Psoas muscle (tissue), 7 donors: ENCODE measurements at regions not wholly inside any gene's neighbourhood (a gene's known extent, or its start where the extent isn't known, plus 50 kb on each side); places are given as distances from the start of the nearest gene placed in this dataset.

Experiments used
- ATAC-seq, 4 donors: fragments of 200-7000 bp; cut with Tn5 transposase; one replicate each; pipeline ENCODE4 v1.9.1; 2020; ENCODE audit warnings: moderate library complexity in 3 of 4, mild to moderate bottlenecking in 2 of 4
- DNase-seq, 2 donors: peaks; one replicate each; pipeline ENCODE4 v3.0.0-alpha.2; 2020
- H3K27ac ChIP-seq: fragments of 200-600 bp; one replicate; pipeline ENCODE4 v1.8.0; 2022
- H3K27me3 ChIP-seq, 3 donors: fragments of 200-600 bp in 1 of 3; one replicate each; pipeline versions ENCODE4 v1.6.1 to v1.8.0; 2013 to 2022; ENCODE audit warnings: low read length in 2 of 3, mild to moderate bottlenecking in 2 of 3, moderate library complexity in 1 of 3; ENCODE audit not compliant: insufficient read depth in 3 of 3
- H3K36me3 ChIP-seq, 2 donors: fragments of 200-600 bp in 1 of 2; one replicate each; pipeline versions ENCODE4 v1.6.1 to v1.8.0; 2013 to 2022; ENCODE audit warnings: low read depth in 1 of 2, mild to moderate bottlenecking in 1 of 2, moderate library complexity in 1 of 2; ENCODE audit not compliant: insufficient read depth in 1 of 2
- H3K4me1 ChIP-seq: fragments of 200-600 bp; one replicate; pipeline ENCODE4 v1.8.0; 2022
- H3K4me3 ChIP-seq: fragments of 200-600 bp; one replicate; pipeline ENCODE4 v1.8.0; 2022; ENCODE audit warnings: mild to moderate bottlenecking
- H3K9me3 ChIP-seq: fragments of 200-600 bp; one replicate; pipeline ENCODE4 v1.8.0; 2022
- WGBS, 3 donors: extraction: QIAGEN DNeasy Blood & Tissue Kit; methylation state at CpG; one replicate each; pipeline versions ENCODE4 v1.1.6 to v1.1.7; 2013; 5-methylcytosine and 5-hydroxymethylcytosine counted together
- intact Hi-C, 2 donors: fragments of 100-400 bp; cut with DNase I; formaldehyde crosslinking; loops; one replicate each; pipeline versions ENCODE4 v1.11.0 to v1.14.2; 2022
- TF ChIP-seq, protein P1 (sequence below): fragments of 200-600 bp; IDR thresholded peaks from one replicate; pipeline ENCODE4 v1.8.0; 2022; ENCODE audit warnings: antibody characterized with exemption
- donor health status: healthy with polysubstance abuse.
- donor health status: DM: no; HTN: no; CAD: no; lungs with moderate emphysema.
- donor health status: Bipolar disorder and iron deficiency.
- donor health status: healthy.
- donor health status: DM: yes; HTN: yes; CAD: no.
- donor health status: DM: no; HTN: no; CAD: no.
- donor health status: DM: yes; HTN: yes; CAD: no.

DNA sequence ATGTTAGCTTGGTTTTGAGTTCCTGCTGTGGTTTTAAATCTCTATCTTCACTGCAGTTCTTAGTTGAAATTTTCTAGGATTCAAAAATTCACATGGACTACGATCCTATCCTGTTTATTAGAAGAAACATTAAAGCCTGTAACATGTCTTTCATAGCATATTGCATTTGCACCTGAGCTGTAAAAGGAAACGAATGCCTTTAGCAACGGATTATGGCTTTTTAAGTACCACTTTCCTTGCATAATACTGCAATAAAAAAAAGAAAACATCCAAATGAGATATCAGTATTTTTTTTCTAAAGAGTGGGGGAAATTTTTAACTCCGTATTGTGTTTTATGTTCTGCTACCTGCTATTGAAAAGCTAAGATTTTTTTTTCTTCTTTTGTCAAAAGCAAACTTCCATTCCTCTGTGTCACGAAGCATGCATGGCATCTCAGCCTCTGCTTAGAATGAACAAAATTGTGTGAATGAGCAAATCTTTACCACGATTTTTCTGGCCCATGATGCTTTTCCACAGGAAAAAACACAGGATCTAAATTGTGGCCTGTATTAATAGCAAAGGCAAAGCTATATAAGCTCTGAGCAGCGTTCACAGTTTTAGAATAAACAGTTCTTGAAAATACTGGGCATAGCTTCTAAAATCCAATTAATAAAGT, 110.0 kb upstream of the CDIN1 start:
- DNase-seq: no peak
- Histone ChIP-seq H3K27me3 (no peaks in the 10 kb centered on the region), H3K27ac (no peak overlapping the region), H3K36me3 (no peaks in the 10 kb centered on the region), H3K4me1 (no peaks in the 10 kb centered on the region), H3K4me3 (no peak overlapping the region), H3K9me3 (no peaks in the 10 kb centered on the region)
- no peak for ATAC-seq
- TF ChIP-seq, protein P1, sequence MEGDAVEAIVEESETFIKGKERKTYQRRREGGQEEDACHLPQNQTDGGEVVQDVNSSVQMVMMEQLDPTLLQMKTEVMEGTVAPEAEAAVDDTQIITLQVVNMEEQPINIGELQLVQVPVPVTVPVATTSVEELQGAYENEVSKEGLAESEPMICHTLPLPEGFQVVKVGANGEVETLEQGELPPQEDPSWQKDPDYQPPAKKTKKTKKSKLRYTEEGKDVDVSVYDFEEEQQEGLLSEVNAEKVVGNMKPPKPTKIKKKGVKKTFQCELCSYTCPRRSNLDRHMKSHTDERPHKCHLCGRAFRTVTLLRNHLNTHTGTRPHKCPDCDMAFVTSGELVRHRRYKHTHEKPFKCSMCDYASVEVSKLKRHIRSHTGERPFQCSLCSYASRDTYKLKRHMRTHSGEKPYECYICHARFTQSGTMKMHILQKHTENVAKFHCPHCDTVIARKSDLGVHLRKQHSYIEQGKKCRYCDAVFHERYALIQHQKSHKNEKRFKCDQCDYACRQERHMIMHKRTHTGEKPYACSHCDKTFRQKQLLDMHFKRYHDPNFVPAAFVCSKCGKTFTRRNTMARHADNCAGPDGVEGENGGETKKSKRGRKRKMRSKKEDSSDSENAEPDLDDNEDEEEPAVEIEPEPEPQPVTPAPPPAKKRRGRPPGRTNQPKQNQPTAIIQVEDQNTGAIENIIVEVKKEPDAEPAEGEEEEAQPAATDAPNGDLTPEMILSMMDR: no peak
- 33 to 43% (median 38%) methylated on average over 7 of the region's 7 CpGs for WGBS, 3 donors
- intact Hi-C loops: no loop called here

DNA sequence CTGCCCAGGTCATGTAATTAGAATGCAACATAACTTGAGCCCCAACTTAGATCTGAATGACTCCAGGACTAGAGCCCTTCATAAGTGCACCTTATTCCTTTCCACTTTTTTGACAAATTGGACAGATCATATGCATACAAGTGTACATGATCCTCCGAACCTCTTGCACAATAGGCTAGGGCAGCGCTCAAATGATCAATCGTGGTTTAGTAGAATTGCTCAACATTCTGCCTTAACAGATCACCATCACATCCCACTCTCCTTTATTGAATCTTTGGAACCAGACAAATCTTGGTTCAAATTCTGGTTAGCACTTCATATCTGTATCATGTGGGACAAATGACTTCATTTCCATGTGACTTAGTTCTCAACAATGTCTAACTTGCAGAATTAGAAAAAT, 106.8 kb upstream of the CDIN1 start:
- H3K9me3 ChIP-seq: no peaks in the 10 kb centered on the region
- intact Hi-C loops: no loop called here

GRCh38 chr15:36478561-36478960, 100.9 kb upstream of the CDIN1 start:
- DNase-seq (no peak), ATAC-seq (no peak)
- WGBS, 3 donors: 74 to 86% (median 76%) methylated on average over 2 of the region's 2 CpGs
- no peaks in the 10 kb centered on the region for H3K9me3 ChIP-seq
- TF ChIP-seq, protein P1: no peak
- intact Hi-C loops: no loop called here
- no peaks in the 10 kb centered on the region for H3K4me1 ChIP-seq
- no peak overlapping the region for H3K4me3 ChIP-seq
- H3K36me3 ChIP-seq: no peaks in the 10 kb centered on the region
- H3K27ac ChIP-seq: no peak overlapping the region
- no peaks in the 10 kb centered on the region for H3K27me3 ChIP-seq

More for the DNA sequence above, 106.8 kb upstream of the CDIN1 start:
- TF ChIP-seq, protein P1: no peak
- 71 to 96% (median 79%) methylated on average over 3 of the region's 3 CpGs for WGBS, 3 donors
- H3K4me1 ChIP-seq: no peaks in the 10 kb centered on the region
- no peak for DNase-seq
- no peak for ATAC-seq
- no peak overlapping the region for H3K27ac ChIP-seq
- no peaks in the 10 kb centered on the region for H3K27me3 ChIP-seq
- no peaks in the 10 kb centered on the region for H3K36me3 ChIP-seq
- no peak overlapping the region for H3K4me3 ChIP-seq

DNA sequence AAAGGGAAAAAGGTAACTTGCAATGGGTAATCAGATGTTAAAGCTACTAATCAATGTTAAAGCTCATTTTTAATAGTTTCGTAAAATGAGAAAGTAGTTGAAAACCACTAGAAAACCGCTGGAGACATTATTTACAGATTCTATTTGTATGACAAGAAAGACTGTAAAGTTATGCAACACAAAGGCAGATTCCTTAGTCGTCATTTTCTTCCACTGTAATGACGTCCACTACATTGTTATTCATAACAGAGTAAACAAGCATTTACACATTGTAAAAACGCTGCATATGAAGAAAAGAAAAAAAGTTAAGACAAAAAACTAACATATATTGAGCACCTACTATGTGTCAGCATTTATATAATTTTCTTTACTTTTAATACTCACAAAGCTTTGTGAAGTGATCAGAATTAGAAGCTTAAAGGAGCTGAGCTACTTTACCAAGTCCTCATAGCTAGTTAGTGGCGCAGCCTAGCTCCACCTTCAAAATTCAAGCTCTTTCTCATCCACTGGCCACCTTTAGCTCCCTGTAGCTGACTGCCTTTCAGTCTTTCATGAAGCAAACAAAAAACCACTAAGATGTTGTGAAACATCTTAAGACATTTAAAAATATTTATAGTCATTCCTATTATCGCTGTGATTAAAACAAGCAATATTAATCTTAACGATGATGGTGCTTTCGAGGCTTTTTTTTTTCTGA, 100.1 kb upstream of the CDIN1 start:
- H3K36me3 ChIP-seq: no peaks in the 10 kb centered on the region
- no peaks in the 10 kb centered on the region for H3K9me3 ChIP-seq
- H3K27ac ChIP-seq: no peak overlapping the region
- WGBS, 3 donors: 64 to 68% (median 65%) methylated on average over 9 of the region's 9 CpGs
- no peak for DNase-seq
- intact Hi-C loops: no loop called here
- no peak overlapping the region for H3K4me3 ChIP-seq
- H3K4me1 ChIP-seq: no peaks in the 10 kb centered on the region
- H3K27me3 ChIP-seq: no peaks in the 10 kb centered on the region
- TF ChIP-seq, protein P1: no peak
- no peak for ATAC-seq
